K562 (cell line): ENCODE measurements at regions not wholly inside any gene's neighbourhood (a gene's known extent, or its start where the extent isn't known, plus 50 kb on each side); places are given as distances from the start of the nearest gene placed in this dataset.
"Not testable (repeated sequence)": the region's sequence is repeated elsewhere in the genome, so short reads cannot be mapped to it uniquely, and the experiment has no call there.

ENCODE experiments used
- ATAC-seq: fragments of 200-7000 bp; cut with Tn5 transposase; 3 replicates; pipeline ENCODE4 v1.9.1; 2020; ENCODE audit warnings: moderate library complexity
- BruUV-seq: library from RNA; stranded (reverse); fragments of 400-500 nt; replicated peaks from 2 replicates; lab custom pipeline; 2021; lab: Mats Ljungman, UMichigan
- CTCF ChIA-PET: fragments of 300-600 bp; formaldehyde crosslinking; extraction: SDS; loops from one replicate; lab custom pipeline; 2021; ENCODE audit warnings: low intra/inter-chr PET ratio; lab: Yijun Ruan, JAX
- POLR2A ChIA-PET: fragments of 300-600, 350-650 bp; sonication (Branson Sonifier 250); formaldehyde crosslinking; extraction: SDS; loops from one replicate; lab custom pipeline; 2021; ENCODE audit warnings: antibody characterized with exemption, inconsistent platforms; lab: Yijun Ruan, JAX
- DNase-seq, 4 experiments: peaks; one replicate each; pipeline versions ENCODE4 v3.0.0 to v3.0.0-alpha.2; 2011 to 2018; ENCODE audit warnings: low spot score in 3 of 4, mixed read lengths in 3 of 4; ENCODE audit errors: extremely low read depth in 1 of 4
- FAIRE-seq: peaks from 2 replicates; lab custom pipeline; 2011; peaks lifted over from hg19 to GRCh38; lab: Jason Lieb, UNC
- H2AFZ ChIP-seq: 2 replicates; pipeline ENCODE4 v1.6.0; 2011; ENCODE audit warnings: low read depth, low read length, control low read depth, inconsistent platforms
- H3K27ac ChIP-seq: fragments of 200-600 bp; 3 replicates; pipeline ENCODE4 v1.8.0; 2011; ENCODE audit warnings: low read depth, mild to moderate bottlenecking, control low read depth, inconsistent platforms, low read length, moderate library complexity, mixed read lengths; ENCODE audit errors: extremely low read depth
- H3K27me3 ChIP-seq, 2 experiments: fragments of 300-600 bp in 1 of 2; 2 replicates in 1 of 2; 3 replicates in 1 of 2; pipeline versions ENCODE4 v1.6.0 to v1.8.0; 2011; ENCODE audit warnings: inconsistent platforms in 2 of 2, low read length in 2 of 2, mild to moderate bottlenecking in 1 of 2, mixed read lengths in 1 of 2, moderate library complexity in 1 of 2; ENCODE audit not compliant: control insufficient read depth in 2 of 2, insufficient read depth in 2 of 2
- H3K36me3 ChIP-seq: fragments of 300-600 bp; 3 replicates; pipeline ENCODE4 v1.8.0; 2011; ENCODE audit warnings: mild to moderate bottlenecking, low read length, inconsistent platforms; ENCODE audit not compliant: control insufficient read depth, insufficient read depth
- H3K4me1 ChIP-seq, 2 experiments: fragments of 200-600 bp in 1 of 2; replicated peaks in 1 of 2; 2 replicates in 1 of 2; 3 replicates in 1 of 2; pipeline versions ENCODE4 v1.5.1 to v1.8.0; 2011; ENCODE audit warnings: inconsistent platforms in 2 of 2, low read length in 2 of 2, mild to moderate bottlenecking in 1 of 2, mixed read lengths in 1 of 2, moderate library complexity in 1 of 2; ENCODE audit not compliant: control insufficient read depth in 2 of 2, insufficient read depth in 2 of 2
- H3K4me2 ChIP-seq: 2 replicates; pipeline ENCODE4 v1.6.1; 2011; ENCODE audit warnings: low read length, control low read depth, inconsistent platforms, mixed read lengths; ENCODE audit not compliant: insufficient read depth
- H3K4me3 ChIP-seq: fragments of 200-600 bp; sonication (generic), shearing (Covaris generic); 2 replicates; pipeline ENCODE4 v1.5.1; 2016; ENCODE audit warnings: control low read depth, inconsistent platforms
- H3K79me2 ChIP-seq: fragments of 200-600 bp; 3 replicates; pipeline ENCODE4 v1.8.0; 2011; ENCODE audit warnings: low read length, inconsistent platforms; ENCODE audit not compliant: control insufficient read depth, insufficient read depth
- H3K9ac ChIP-seq, 2 experiments: 2 replicates each; pipeline versions ENCODE4 v1.6.0 to v1.6.1; 2011; ENCODE audit warnings: low read depth in 2 of 2, low read length in 2 of 2, control low read depth in 1 of 2, inconsistent platforms in 1 of 2, mild to moderate bottlenecking in 1 of 2, mixed read lengths in 1 of 2; ENCODE audit not compliant: insufficient read depth in 1 of 2
- H3K9me1 ChIP-seq: one replicate; pipeline ENCODE4 v1.6.0; 2011; ENCODE audit warnings: inconsistent platforms, mild to moderate bottlenecking, low read length, moderate library complexity; ENCODE audit not compliant: control insufficient read depth, insufficient read depth
- H3K9me3 ChIP-seq: replicated peaks from 2 replicates; pipeline ENCODE4 v1.5.1; 2011; ENCODE audit warnings: low read depth, low read length, inconsistent platforms; ENCODE audit not compliant: control insufficient read depth, insufficient read depth
- H4K20me1 ChIP-seq: replicated peaks from 2 replicates; pipeline ENCODE4 v1.6.1; 2011; ENCODE audit warnings: low read length, inconsistent platforms, mixed read lengths; ENCODE audit not compliant: control insufficient read depth, insufficient read depth
- WGBS: fragments of 100-300 bp; shearing (Covaris generic); methylation state at CpG from one replicate; pipeline ENCODE4 v1.1.6; 2016; ENCODE audit warnings: low coverage, mixed read lengths; ENCODE audit not compliant: insufficient coverage; ENCODE audit errors: missing lambda C conversion rate; 5-methylcytosine and 5-hydroxymethylcytosine counted together
- in situ Hi-C: fragments of 300-500 bp; cut with MboI; formaldehyde crosslinking; loops from 4 replicates; pipeline ENCODE4 v1.15.0; 2018; ENCODE audit warnings: inconsistent platforms, mixed read lengths
- intact Hi-C: fragments of 100-400 bp; cut with micrococcal nuclease; formaldehyde crosslinking; loops from 2 replicates; pipeline ENCODE4 v1.14.2; 2022

- H3K27ac ChIP-seq, H3K9ac ChIP-seq, H3K4me2 ChIP-seq, POLR2A ChIA-PET, H3K4me3 ChIP-seq, intact Hi-C loops, H3K4me1 ChIP-seq, BruUV-seq, H3K9me1 ChIP-seq, FAIRE-seq, H3K36me3 ChIP-seq, CTCF ChIA-PET, H3K27me3 ChIP-seq, H3K9me3 ChIP-seq, DNase-seq, H4K20me1 ChIP-seq, H2AFZ ChIP-seq, ATAC-seq, H3K79me2 ChIP-seq: not testable (repeated sequence)
- in situ Hi-C loops = loop anchor here (25.0 kb wide), 1 partner anchor 765 kb away; the partner anchor contains the start of gene MAP2K3
Measured at GRCh38 chr17:22052715-22053114, 360.4 kb downstream of the KCNJ18 start.

GRCh38 chr17:22056566-22056965 lies 364.2 kb downstream of the KCNJ18 start:
- CTCF ChIA-PET, H4K20me1 ChIP-seq, H3K4me3 ChIP-seq, H3K4me2 ChIP-seq, H3K4me1 ChIP-seq, H3K9me1 ChIP-seq, FAIRE-seq, H3K27ac ChIP-seq, intact Hi-C loops, H3K36me3 ChIP-seq, H3K27me3 ChIP-seq, H2AFZ ChIP-seq, BruUV-seq, H3K79me2 ChIP-seq, POLR2A ChIA-PET, DNase-seq, H3K9me3 ChIP-seq, ATAC-seq, H3K9ac ChIP-seq: not testable (repeated sequence)
- no CpG with 5 or more reads among the region's 1 CpG for WGBS
- in situ Hi-C loops = loop anchor here (25.0 kb wide), 1 partner anchor 769 kb away; the partner anchor contains the start of gene MAP2K3

GRCh38 chr17:22075918-22076317 lies 383.6 kb downstream of the KCNJ18 start:
- CTCF ChIA-PET, H3K36me3 ChIP-seq, BruUV-seq, H3K4me1 ChIP-seq, H3K27ac ChIP-seq, H2AFZ ChIP-seq, H3K27me3 ChIP-seq, ATAC-seq, H3K79me2 ChIP-seq, H3K4me3 ChIP-seq, FAIRE-seq, H3K9me1 ChIP-seq, POLR2A ChIA-PET, DNase-seq, H3K9me3 ChIP-seq, H3K9ac ChIP-seq, H4K20me1 ChIP-seq, intact Hi-C loops, H3K4me2 ChIP-seq: not testable (repeated sequence)
- in situ Hi-C loops = loop anchor here (25.0 kb wide), 2 partner anchors 664 to 1214 kb away; no protein-coding TSS in a partner anchor
- 79% methylated on average over 2 of the region's 4 CpGs for WGBS
